Tibial nerve (tissue), 4 donors: ENCODE measurements at regions not wholly inside any gene's neighbourhood (a gene's known extent, or its start where the extent isn't known, plus 50 kb on each side); places are given as distances from the start of the nearest gene placed in this dataset.

ENCODE experiments used
- DNase-seq, 2 donors: peaks; one replicate each; pipeline ENCODE4 v3.0.0-alpha.2; 2019; ENCODE audit warnings: low spot score in 2 of 2
- H3K27ac ChIP-seq, 4 donors: fragments of 200-600 bp; sonication (generic) in 3 of 4; one replicate each; pipeline ENCODE4 v1.5.1; 2017 to 2019; ENCODE audit warnings: mild to moderate bottlenecking in 1 of 4
- H3K27me3 ChIP-seq, 2 donors: fragments of 200-600 bp; sonication (generic) in 1 of 2; one replicate each; pipeline versions ENCODE4 v1.5.1 to v1.6.0; 2017 to 2019
- H3K36me3 ChIP-seq, 3 donors: fragments of 200-600 bp; sonication (generic); one replicate each; pipeline ENCODE4 v1.5.1; 2018 to 2019
- H3K4me1 ChIP-seq, 4 donors: fragments of 200-600 bp; sonication (generic) in 3 of 4; one replicate each; pipeline ENCODE4 v1.5.1; 2017 to 2019
- H3K4me3 ChIP-seq, 4 donors: fragments of 200-600 bp; sonication (generic) in 3 of 4; one replicate each; pipeline ENCODE4 v1.5.1; 2017 to 2019; ENCODE audit warnings: mild to moderate bottlenecking in 1 of 4, moderate library complexity in 1 of 4
- H3K9me3 ChIP-seq, 4 donors: fragments of 200-600 bp; sonication (generic) in 3 of 4; one replicate each; pipeline ENCODE4 v1.5.1; 2017 to 2019
- EP300 ChIP-seq, 2 donors: sonication (generic); formaldehyde crosslinking; IDR thresholded peaks; one replicate each; pipeline ENCODE4 v1.6.1; 2017; ENCODE audit warnings: antibody characterized with exemption in 2 of 2, mild to moderate bottlenecking in 1 of 2
- POLR2A ChIP-seq, 2 donors: fragments of 450-650 bp; IDR thresholded peaks; one replicate each; pipeline ENCODE4 v1.6.1; 2017; ENCODE audit warnings: antibody characterized with exemption in 2 of 2, mild to moderate bottlenecking in 2 of 2, moderate library complexity in 2 of 2
- WGBS, 2 donors: methylation state at CpG; one replicate each; pipeline ENCODE4 v1.1.5; 2018; 5-methylcytosine and 5-hydroxymethylcytosine counted together
- TF ChIP-seq, protein P1 (sequence below), 5 experiments: fragments of 200-600 bp in 3 of 5; fragments of 450-650 bp in 2 of 5; sonication (generic) in 3 of 5; IDR thresholded peaks; one replicate each; pipeline ENCODE4 v1.5.1; 2016 to 2019; ENCODE audit warnings: antibody characterized with exemption in 5 of 5, mild to moderate bottlenecking in 3 of 5, moderate library complexity in 2 of 5

DNA sequence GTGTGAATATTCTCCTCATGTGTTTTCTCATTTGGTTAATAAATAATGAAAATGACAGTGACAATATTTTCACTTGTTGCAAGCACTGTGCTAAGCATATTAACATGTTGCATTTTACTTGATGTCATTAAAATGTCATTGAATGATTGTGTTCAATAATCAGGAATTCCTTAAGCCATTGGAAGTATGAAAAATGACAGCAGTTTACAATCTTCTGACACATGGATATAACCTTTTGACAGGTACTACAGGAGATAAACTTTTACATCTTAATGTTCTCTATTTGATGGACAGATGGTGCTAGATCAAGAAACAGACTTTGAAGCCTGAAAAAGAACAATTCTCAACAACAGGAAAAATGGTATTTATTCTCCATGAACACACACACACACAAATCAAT, 1138.3 kb downstream of the ROBO2 start:
- Histone ChIP-seq H3K27ac (no peak overlapping the region), H3K4me3 (no peak overlapping the region), H3K9me3 (no peaks in the 10 kb centered on the region), H3K27me3 (no peaks in the 10 kb centered on the region), H3K4me1 (no peaks in the 10 kb centered on the region), H3K36me3 (no peaks in the 10 kb centered on the region)
- TF ChIP-seq, protein P1, sequence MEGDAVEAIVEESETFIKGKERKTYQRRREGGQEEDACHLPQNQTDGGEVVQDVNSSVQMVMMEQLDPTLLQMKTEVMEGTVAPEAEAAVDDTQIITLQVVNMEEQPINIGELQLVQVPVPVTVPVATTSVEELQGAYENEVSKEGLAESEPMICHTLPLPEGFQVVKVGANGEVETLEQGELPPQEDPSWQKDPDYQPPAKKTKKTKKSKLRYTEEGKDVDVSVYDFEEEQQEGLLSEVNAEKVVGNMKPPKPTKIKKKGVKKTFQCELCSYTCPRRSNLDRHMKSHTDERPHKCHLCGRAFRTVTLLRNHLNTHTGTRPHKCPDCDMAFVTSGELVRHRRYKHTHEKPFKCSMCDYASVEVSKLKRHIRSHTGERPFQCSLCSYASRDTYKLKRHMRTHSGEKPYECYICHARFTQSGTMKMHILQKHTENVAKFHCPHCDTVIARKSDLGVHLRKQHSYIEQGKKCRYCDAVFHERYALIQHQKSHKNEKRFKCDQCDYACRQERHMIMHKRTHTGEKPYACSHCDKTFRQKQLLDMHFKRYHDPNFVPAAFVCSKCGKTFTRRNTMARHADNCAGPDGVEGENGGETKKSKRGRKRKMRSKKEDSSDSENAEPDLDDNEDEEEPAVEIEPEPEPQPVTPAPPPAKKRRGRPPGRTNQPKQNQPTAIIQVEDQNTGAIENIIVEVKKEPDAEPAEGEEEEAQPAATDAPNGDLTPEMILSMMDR (IDR thresholded peaks at IDR 0.05) = no peak
- TF ChIP-seq POLR2A (IDR thresholded peaks at IDR 0.05) = no peak
- no peak for TF ChIP-seq EP300 (IDR thresholded peaks at IDR 0.05)
- DNase-seq = no peak

DNA sequence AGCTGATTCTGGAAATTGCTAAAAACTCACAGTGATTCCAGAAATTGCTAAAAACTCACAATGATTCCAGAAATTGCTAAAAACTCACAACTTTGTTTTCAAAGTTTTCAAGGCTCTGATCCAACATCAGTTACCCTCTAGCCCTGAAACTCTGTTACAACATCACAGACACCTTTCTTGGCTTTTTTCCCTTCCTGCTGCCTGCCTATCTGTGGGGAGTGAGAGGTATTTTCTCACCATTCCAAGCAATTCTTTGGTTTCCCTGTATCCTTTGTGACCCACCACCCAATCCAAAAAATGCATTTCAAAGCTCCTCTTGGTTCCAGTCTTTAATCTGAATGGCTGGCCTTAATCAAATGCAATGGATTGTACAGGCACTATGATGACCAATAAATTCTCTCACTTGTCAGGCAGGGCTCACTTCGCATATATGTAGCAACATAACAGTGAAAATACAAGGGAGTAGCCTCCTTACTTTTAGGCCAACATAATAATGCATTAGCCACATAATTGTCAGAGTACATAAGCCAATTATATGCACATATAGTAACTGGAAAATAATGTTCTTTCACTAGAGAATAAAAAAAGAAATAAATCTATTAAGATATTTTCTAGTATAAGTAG, 1139.0 kb downstream of the ROBO2 start:
- H3K36me3 ChIP-seq = no peaks in the 10 kb centered on the region
- H3K4me3 ChIP-seq = no peak overlapping the region
- WGBS, 2 donors = 89 to 94% methylated on average over 1 of the region's 1 CpG
- DNase-seq = no peak
- H3K27ac ChIP-seq = no peak overlapping the region
- no peaks in the 10 kb centered on the region for H3K4me1 ChIP-seq
- no peaks in the 10 kb centered on the region for H3K27me3 ChIP-seq
- TF ChIP-seq EP300 (IDR thresholded peaks at IDR 0.05) (no peak), POLR2A (IDR thresholded peaks at IDR 0.05) (no peak)
- TF ChIP-seq, protein P1 (IDR thresholded peaks at IDR 0.05) = no peak
- H3K9me3 ChIP-seq = no peaks in the 10 kb centered on the region

DNA sequence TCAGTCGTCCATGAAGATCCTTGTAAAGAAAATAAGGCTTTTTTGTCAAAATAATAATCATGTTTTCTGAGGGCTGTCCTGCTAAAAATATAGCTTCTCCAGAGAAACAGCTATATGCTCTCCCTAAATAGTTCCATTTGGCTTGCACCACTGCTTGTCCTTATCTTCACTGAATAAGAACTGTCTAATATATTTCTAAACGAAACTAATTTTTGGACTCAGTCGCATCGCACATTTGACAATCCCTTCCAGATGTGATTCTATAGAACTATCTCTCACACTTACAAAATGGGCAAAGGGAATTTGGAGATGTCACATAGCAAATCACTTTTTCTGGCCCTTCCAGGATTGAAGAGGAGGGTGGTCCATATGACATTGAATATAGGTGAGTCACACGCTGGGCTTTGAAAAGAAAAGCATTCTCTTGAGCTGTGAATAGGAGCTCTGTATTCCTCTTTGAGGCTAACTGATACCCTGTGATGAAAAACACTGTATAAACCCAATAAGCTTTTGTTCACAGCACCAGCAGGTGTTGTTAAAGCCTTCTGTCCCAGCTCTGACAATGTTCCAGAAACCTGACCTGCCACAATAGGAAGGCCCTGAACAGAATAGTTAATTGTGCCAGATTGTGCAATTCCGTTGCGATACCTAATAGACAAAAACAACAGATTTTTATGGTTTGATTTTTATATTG, 1144.2 kb downstream of the ROBO2 start:
- H3K36me3 ChIP-seq = no peaks in the 10 kb centered on the region
- no peaks in the 10 kb centered on the region for H3K4me1 ChIP-seq
- no peak overlapping the region for H3K27ac ChIP-seq
- WGBS, 2 donors = 69 to 71% methylated on average over 7 of the region's 7 CpGs
- TF ChIP-seq POLR2A (IDR thresholded peaks at IDR 0.05) (no peak), EP300 (IDR thresholded peaks at IDR 0.05) (no peak)
- TF ChIP-seq, protein P1 (IDR thresholded peaks at IDR 0.05) = no peak
- no peak for DNase-seq
- H3K9me3 ChIP-seq = peaks cover 0 to 2% (median 0%) of the 10 kb centered on the region in 4 donors
- H3K27me3 ChIP-seq = no peaks in the 10 kb centered on the region
- no peak overlapping the region for H3K4me3 ChIP-seq

DNA sequence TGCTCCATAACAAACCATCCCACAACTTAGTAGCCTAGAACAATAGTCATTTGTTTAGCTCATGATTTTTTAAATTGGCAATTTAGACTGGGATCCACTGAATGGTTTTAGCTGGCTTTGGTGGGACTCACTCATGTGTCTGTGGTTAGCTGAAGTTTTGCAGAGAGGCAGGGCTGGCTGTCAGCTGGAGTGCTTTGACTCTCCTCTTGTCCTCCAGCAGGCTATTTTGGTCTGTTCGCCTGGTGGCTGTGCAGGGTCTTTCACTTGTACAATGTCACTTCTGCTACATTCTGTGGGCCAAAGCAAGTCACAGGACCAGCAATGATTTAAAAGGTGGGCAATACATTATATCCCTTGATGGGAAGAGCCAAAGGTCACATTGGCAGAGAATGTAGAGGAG, 1146.5 kb downstream of the ROBO2 start:
- Histone ChIP-seq H3K4me1 (no peaks in the 10 kb centered on the region), H3K9me3 (peaks cover 0 to 8% (median 1%) of the 10 kb centered on the region in 4 donors), H3K36me3 (no peaks in the 10 kb centered on the region), H3K4me3 (no peak overlapping the region), H3K27ac (no peak overlapping the region), H3K27me3 (no peaks in the 10 kb centered on the region)
- WGBS, 2 donors = 71 to 86% methylated on average over 1 of the region's 1 CpG
- TF ChIP-seq, protein P1 (IDR thresholded peaks at IDR 0.05) = no peak
- TF ChIP-seq POLR2A (IDR thresholded peaks at IDR 0.05) (no peak), EP300 (IDR thresholded peaks at IDR 0.05) (no peak)
- DNase-seq = no peak

DNA sequence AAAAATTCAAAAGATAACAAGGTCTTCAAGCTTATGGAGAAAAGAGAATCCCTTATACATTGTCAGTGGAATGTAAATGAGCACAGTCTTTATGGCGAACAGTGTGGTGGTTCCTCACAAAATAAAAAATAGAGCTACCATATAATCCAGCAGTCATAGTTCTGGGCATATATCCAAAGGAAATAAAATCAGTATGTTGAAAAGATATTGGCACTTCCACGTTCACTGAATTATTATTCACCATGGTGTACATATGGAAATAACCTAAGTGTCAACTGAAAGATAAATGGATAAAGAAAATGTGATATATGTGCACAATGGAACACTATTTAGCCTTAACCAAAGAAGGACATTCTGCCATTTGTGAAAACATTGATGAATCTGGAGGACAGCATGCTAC, 1161.2 kb downstream of the ROBO2 start:
- Histone ChIP-seq H3K36me3 (no peaks in the 10 kb centered on the region), H3K4me3 (no peak overlapping the region), H3K4me1 (peaks cover 0 to 5% (median 0%) of the 10 kb centered on the region in 4 donors), H3K27ac (no peak overlapping the region), H3K9me3 (no peaks in the 10 kb centered on the region), H3K27me3 (no peaks in the 10 kb centered on the region)
- no peak for TF ChIP-seq EP300 (IDR thresholded peaks at IDR 0.05)
- TF ChIP-seq, protein P1 (IDR thresholded peaks at IDR 0.05) = no peak
- TF ChIP-seq POLR2A (IDR thresholded peaks at IDR 0.05) = no peak
- 36 to 37% methylated on average over 2 of the region's 2 CpGs for WGBS, 2 donors
- no peak for DNase-seq
